Osteocyte (in vitro differentiated cells): ENCODE measurements at regions not wholly inside any gene's neighbourhood (a gene's known extent, or its start where the extent isn't known, plus 50 kb on each side); places are given as distances from the start of the nearest gene placed in this dataset.

Experiments
- DNase-seq: peaks from one replicate; pipeline ENCODE4 v3.0.0; 2021; ENCODE audit warnings: mixed read lengths; ENCODE audit not compliant: unreplicated experiment; ENCODE audit errors: extremely low spot score
- H3K27ac Mint-ChIP-seq: one replicate; pipeline ENCODE4 v1.8.0; 2021; ENCODE audit warnings: mild to moderate bottlenecking, mixed read lengths; ENCODE audit not compliant: unreplicated experiment
- H3K27me3 Mint-ChIP-seq: one replicate; pipeline ENCODE4 v1.8.0; 2021; ENCODE audit warnings: mixed read lengths; ENCODE audit not compliant: unreplicated experiment
- H3K36me3 Mint-ChIP-seq: one replicate; pipeline ENCODE4 v1.8.0; 2021; ENCODE audit warnings: mixed read lengths; ENCODE audit not compliant: unreplicated experiment
- H3K4me1 Mint-ChIP-seq: one replicate; pipeline ENCODE4 v1.8.0; 2021; ENCODE audit warnings: mixed read lengths; ENCODE audit not compliant: unreplicated experiment
- H3K4me3 Mint-ChIP-seq: one replicate; pipeline ENCODE4 v1.8.0; 2021; ENCODE audit warnings: mild to moderate bottlenecking, moderate library complexity, mixed read lengths; ENCODE audit not compliant: unreplicated experiment
- H3K9me3 Mint-ChIP-seq: one replicate; pipeline ENCODE4 v1.8.0; 2021; ENCODE audit warnings: mixed read lengths; ENCODE audit not compliant: unreplicated experiment
- TF ChIP-seq, protein P1 (sequence below): fragments of 200-600 bp; sonication (generic); IDR thresholded peaks from 2 replicates; pipeline ENCODE4 v1.5.0; 2021; ENCODE audit warnings: antibody characterized with exemption, mild to moderate bottlenecking, moderate library complexity

DNA sequence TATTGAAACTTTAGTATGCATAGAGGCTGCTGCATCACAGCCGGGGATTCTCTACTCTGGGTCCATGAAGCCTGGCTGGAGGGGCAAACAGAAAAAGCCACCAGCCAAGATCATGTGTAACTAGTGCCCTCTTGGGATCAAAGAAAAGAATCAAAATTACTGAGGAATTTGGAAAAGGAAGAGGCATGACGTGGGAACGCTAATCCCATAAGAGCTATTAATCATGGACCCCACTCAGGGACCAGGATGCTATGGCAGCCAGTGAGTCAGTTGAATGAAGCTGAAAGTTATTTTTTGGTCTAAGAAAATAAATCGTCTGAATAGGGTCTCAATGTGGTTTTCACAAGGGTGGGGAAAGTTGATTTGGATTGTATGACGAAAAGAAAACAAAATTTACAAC lies 1165.1 kb downstream of the ROBO2 start:
- Mint-ChIP-seq H3K9me3 (peaks cover 2% of the 10 kb centered on the region), H3K4me1 (peaks cover 30% of the 10 kb centered on the region), H3K27me3 (no peaks in the 10 kb centered on the region), H3K27ac (peak overlapping the region; percentile 62), H3K36me3 (no peaks in the 10 kb centered on the region), H3K4me3 (peak overlapping the region; percentile 58)
- TF ChIP-seq, protein P1, sequence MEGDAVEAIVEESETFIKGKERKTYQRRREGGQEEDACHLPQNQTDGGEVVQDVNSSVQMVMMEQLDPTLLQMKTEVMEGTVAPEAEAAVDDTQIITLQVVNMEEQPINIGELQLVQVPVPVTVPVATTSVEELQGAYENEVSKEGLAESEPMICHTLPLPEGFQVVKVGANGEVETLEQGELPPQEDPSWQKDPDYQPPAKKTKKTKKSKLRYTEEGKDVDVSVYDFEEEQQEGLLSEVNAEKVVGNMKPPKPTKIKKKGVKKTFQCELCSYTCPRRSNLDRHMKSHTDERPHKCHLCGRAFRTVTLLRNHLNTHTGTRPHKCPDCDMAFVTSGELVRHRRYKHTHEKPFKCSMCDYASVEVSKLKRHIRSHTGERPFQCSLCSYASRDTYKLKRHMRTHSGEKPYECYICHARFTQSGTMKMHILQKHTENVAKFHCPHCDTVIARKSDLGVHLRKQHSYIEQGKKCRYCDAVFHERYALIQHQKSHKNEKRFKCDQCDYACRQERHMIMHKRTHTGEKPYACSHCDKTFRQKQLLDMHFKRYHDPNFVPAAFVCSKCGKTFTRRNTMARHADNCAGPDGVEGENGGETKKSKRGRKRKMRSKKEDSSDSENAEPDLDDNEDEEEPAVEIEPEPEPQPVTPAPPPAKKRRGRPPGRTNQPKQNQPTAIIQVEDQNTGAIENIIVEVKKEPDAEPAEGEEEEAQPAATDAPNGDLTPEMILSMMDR, result peak; percentile 47
- DNase-seq, result no peak

DNA sequence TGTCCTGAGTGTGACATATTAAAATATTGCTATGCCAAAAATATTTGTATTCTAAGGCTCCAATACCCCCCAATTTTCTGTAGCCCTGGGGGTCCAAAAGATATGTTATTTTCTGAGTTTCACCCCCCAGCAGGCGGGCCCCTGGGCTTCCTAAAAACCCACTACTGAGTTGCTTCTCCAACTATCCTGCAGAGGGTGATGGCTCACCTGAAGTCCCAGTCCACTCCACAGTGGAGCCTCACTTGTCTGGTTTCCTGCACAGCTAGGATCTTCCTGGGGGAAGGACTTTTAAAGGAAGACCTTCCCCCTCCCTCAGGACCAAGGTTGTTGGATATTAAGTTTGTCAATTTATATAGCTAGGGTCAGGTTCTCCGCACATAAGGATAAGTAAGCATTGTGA lies 1181.4 kb downstream of the ROBO2 start:
- no peaks in the 10 kb centered on the region for H3K36me3 Mint-ChIP-seq
- TF ChIP-seq, protein P1, result no peak

DNA sequence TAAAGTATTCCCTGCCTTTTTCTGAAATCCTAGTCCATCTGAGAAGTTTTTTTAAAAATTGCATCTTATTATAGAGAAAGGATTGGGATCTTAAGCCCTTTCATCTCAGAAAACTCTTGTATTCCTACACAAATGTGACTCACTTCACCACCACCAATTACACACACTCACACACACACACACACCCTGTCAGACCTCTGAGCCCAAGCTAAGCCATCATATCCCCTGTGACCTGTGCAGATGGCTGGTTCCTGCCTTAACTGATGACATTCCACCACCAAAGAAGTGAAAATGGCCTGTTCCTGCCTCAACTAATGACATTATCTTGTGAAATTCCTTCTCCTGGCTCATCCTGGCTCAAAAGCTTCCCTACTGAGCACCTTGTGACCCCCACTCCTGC lies 1181.9 kb downstream of the ROBO2 start:
- no peak overlapping the region for H3K4me3 Mint-ChIP-seq
- H3K27ac Mint-ChIP-seq, result no peak overlapping the region
- no peaks in the 10 kb centered on the region for H3K4me1 Mint-ChIP-seq
- peaks cover 7% of the 10 kb centered on the region for H3K9me3 Mint-ChIP-seq
- no peaks in the 10 kb centered on the region for H3K36me3 Mint-ChIP-seq
- TF ChIP-seq, protein P1, result no peak
- DNase-seq, result no peak
- H3K27me3 Mint-ChIP-seq, result no peaks in the 10 kb centered on the region

More for the DNA sequence above, 1181.4 kb downstream of the ROBO2 start:
- Mint-ChIP-seq H3K4me1 (no peaks in the 10 kb centered on the region), H3K4me3 (no peak overlapping the region), H3K27ac (no peak overlapping the region), H3K9me3 (peaks cover 7% of the 10 kb centered on the region), H3K27me3 (no peaks in the 10 kb centered on the region)
- DNase-seq, result no peak

DNA sequence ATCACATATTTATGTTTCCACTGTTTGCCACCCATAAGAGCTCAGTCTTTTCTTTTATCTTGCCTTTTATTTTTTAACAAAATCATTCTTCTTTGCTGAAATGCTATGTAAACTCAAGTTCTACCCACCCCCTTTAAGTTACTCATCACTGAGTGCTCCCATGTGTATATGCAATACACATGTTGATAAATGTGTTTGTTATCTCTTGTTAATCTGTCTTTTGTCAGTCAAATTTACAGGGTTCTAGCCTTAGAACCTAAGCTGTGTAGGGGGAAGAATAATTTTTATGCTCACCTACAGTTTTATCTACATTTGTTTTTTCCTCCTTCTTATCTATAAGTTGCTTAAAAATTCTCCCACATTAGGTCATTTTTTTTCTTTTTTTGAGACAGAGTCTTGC lies 1195.9 kb downstream of the ROBO2 start:
- no peak overlapping the region for H3K27ac Mint-ChIP-seq
- no peak for DNase-seq
- H3K4me3 Mint-ChIP-seq, result no peak overlapping the region
- peaks cover 4% of the 10 kb centered on the region for H3K4me1 Mint-ChIP-seq
- TF ChIP-seq, protein P1, result no peak
- peaks cover 19% of the 10 kb centered on the region for H3K9me3 Mint-ChIP-seq
- H3K36me3 Mint-ChIP-seq, result peaks cover 1% of the 10 kb centered on the region
- no peaks in the 10 kb centered on the region for H3K27me3 Mint-ChIP-seq

DNA sequence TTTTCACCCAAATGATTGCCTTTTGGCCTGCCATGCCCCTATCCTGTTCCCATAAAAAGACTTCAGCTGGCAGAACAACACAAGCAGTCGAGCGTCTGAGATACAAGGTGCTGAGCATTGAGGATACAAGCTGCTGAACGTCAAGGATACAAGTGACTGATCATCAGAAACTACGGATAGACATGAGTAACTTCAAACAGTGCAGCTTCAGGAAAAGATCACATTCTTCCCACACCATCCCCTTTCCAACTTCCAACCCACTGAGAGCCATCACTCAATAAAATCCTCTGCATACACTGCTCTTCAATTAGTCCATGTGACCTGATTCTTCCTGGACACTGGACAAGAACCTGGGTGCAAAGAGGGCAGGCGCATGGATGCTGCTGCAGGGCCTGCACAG lies 1198.9 kb downstream of the ROBO2 start:
- Mint-ChIP-seq H3K4me1 (peaks cover 4% of the 10 kb centered on the region), H3K9me3 (peaks cover 22% of the 10 kb centered on the region), H3K4me3 (no peak overlapping the region), H3K36me3 (peaks cover 3% of the 10 kb centered on the region), H3K27me3 (no peaks in the 10 kb centered on the region), H3K27ac (no peak overlapping the region)
- TF ChIP-seq, protein P1, result no peak
- DNase-seq, result no peak
